AG04449 (cell line): ENCODE measurements at regions not wholly inside any gene's neighbourhood (a gene's known extent, or its start where the extent isn't known, plus 50 kb on each side); places are given as distances from the start of the nearest gene placed in this dataset.

Experiments used
- CTCF ChIA-PET: fragments of 350-600 bp; formaldehyde crosslinking; extraction: SDS; loops from one replicate; lab custom pipeline; 2021; ENCODE audit warnings: antibody characterized with exemption; lab: Yijun Ruan, JAX
- POLR2A ChIA-PET: fragments of 400-600, 350-600 bp; formaldehyde crosslinking; extraction: SDS; loops from one replicate; lab custom pipeline; 2020; ENCODE audit warnings: antibody characterized with exemption, inconsistent platforms; lab: Yijun Ruan, JAX
- DNase-seq: peaks from one replicate; pipeline ENCODE4 v3.0.0-alpha.2; 2010; ENCODE audit warnings: low read depth, low spot score
- H3K4me3 ChIP-seq: 2 replicates; pipeline ENCODE4 v1.5.1; 2011; ENCODE audit warnings: low read depth, mild to moderate bottlenecking, control low read depth, low read length
- TF ChIP-seq, protein P1 (sequence below): IDR thresholded peaks from one replicate; pipeline ENCODE4 v1.5.1; 2011; ENCODE audit warnings: mild to moderate bottlenecking, moderate library complexity, low read length, control low read depth, inconsistent platforms; ENCODE audit not compliant: insufficient read depth; ENCODE audit errors: missing control alignments

DNA sequence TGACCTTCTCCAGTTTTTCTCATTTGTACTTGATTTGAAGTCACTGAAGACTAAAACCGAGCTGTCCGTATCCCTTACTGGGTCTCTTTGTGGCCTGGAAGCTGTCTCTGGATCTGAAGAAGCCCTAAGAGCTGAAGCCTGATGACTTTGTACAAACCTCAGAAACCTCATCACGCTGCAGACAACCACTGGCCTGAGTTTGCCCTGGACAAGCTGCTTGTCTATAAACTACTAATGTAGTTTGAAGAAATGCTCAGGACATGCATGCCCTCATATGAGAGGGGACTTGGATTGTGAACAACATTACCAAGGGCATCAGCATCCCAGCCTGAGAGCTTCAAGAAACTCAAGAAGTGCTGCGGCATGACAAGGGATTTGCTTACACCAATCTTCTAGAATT lies 79.3 kb upstream of the CBLN2 start:
- CTCF ChIA-PET: no interaction called here
- no peak overlapping the region for H3K4me3 ChIP-seq
- POLR2A ChIA-PET: no interaction called here
- TF ChIP-seq, protein P1, sequence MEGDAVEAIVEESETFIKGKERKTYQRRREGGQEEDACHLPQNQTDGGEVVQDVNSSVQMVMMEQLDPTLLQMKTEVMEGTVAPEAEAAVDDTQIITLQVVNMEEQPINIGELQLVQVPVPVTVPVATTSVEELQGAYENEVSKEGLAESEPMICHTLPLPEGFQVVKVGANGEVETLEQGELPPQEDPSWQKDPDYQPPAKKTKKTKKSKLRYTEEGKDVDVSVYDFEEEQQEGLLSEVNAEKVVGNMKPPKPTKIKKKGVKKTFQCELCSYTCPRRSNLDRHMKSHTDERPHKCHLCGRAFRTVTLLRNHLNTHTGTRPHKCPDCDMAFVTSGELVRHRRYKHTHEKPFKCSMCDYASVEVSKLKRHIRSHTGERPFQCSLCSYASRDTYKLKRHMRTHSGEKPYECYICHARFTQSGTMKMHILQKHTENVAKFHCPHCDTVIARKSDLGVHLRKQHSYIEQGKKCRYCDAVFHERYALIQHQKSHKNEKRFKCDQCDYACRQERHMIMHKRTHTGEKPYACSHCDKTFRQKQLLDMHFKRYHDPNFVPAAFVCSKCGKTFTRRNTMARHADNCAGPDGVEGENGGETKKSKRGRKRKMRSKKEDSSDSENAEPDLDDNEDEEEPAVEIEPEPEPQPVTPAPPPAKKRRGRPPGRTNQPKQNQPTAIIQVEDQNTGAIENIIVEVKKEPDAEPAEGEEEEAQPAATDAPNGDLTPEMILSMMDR: no peak
- DNase-seq: no peak

DNA sequence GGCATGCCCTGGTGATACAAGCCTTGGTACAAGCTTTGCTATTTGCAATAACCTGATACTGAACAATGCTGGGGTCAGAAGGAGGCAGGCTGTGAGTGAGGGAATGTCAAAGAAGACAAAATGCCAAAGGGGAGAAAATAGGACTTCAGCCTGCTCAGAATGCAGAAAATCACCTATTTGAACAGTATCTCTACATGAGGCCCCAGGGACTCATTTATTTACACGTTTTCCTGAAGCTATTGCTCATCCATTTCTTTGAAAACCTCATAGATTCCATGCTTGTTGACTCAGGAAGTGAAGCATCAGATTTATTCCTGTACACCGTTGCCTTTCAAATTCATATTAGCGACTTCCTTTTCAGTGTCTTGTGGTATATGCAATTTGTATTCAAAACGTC lies 69.4 kb upstream of the CBLN2 start:
- CTCF ChIA-PET: no interaction called here

DNA sequence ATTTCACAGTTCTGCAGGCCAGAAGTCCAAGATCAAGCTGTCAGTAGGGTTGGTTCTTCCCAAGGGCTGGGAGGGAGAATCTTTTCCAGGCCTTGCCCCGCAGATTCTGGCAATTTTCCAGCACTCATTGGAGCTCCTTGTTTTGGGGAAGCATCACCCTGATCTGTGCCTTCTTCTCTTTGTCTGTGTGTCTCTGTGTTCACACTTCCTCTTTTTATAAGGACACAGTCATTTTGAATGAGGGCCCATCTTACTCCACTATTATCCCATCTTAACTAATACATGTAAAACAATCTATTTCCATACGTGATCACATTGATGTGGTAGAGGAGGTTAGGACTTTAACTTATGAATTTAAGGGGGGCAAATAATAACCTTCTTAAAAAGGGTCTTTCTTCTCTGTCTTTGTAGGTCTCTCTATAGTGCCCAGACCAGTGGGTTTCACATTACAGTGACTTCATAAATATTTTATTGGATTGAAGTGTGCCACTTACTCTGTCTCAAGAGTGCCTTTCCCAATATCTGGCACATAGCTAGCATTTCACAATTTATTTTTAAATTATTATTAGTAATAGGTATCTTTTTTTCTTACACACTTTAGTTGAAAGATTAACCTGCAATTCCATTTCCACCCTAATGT lies 68.9 kb upstream of the CBLN2 start:
- DNase-seq: no peak
- ChIA-PET CTCF (no interaction called here), POLR2A (no interaction called here)
- TF ChIP-seq, protein P1: no peak
- no peak overlapping the region for H3K4me3 ChIP-seq

More for the DNA sequence above, 69.4 kb upstream of the CBLN2 start:
- TF ChIP-seq, protein P1: no peak
- no peak for DNase-seq
- POLR2A ChIA-PET: no interaction called here
- no peak overlapping the region for H3K4me3 ChIP-seq

DNA sequence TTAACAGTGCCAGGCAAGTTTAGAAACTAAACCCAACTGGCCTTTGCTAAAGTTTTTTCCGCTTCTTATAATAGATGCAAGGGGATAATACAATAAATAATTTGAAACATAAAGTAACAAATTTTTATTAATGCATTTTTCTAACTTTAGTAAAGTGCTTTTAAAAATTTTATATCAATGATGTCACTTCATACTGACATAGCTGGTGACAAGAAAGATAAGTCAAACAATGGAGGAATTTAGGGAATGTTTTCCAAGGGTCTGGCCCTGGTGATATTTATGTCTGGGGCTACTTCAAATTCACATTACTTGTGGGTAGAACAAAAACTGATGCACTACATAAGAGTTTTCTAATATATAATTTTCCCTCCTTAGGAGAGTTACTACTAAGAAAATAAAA lies 61.2 kb upstream of the CBLN2 start:
- no peak for DNase-seq
- ChIA-PET POLR2A (no interaction called here), CTCF (no interaction called here)
- TF ChIP-seq, protein P1: no peak
- no peak overlapping the region for H3K4me3 ChIP-seq

DNA sequence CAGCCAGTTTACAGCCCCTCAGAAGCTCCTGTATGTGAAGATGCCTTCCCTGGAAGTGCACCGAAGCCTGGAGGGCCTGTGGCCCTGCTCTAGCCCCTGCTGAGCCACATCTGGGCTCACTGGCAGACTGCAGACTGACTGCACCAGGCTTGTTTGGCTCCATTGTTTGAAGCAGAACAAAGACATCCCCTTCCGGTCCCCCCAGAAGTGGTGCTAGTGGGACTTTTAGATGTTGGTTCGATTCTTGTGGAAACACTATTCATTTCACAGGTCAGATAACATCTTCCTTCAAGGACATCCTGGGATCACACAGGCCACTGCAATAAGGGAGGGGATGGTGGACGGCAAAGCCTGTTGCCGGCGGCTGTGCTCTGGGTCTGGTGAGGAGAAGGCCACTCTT lies 57.8 kb upstream of the CBLN2 start:
- ChIA-PET POLR2A (no interaction called here), CTCF (no interaction called here)
- DNase-seq: no peak
- no peak overlapping the region for H3K4me3 ChIP-seq
- TF ChIP-seq, protein P1: no peak

DNA sequence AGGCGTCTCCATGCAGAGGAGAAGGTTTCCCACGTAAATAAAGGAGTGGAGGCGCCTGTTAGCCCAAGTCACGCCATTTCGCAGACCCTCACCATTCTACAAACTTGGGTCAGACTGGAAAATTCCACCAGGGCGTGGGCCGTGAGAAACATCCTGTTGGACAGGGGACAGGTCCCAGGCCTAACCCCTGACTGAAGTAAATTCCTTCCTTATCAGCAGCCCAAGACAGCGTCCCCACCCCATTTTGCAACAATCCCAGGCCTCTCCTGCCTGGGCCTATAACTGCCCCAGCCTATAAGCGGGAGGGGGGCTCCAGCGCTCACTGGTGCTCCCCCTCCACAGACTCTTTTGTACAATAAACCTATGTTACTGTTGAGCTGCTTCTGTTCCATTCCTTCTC lies 57.3 kb upstream of the CBLN2 start:
- ChIA-PET POLR2A (no interaction called here), CTCF (no interaction called here)
- H3K4me3 ChIP-seq: no peak overlapping the region

More for the DNA sequence above, 57.3 kb upstream of the CBLN2 start:
- DNase-seq: no peak
- TF ChIP-seq, protein P1: no peak
